HUDEP-2 (cell line): ENCODE measurements at regions not wholly inside any gene's neighbourhood (a gene's known extent, or its start where the extent isn't known, plus 50 kb on each side); places are given as distances from the start of the nearest gene placed in this dataset.
"Not testable (repeated sequence)": the region's sequence is repeated elsewhere in the genome, so short reads cannot be mapped to it uniquely, and the experiment has no call there.

ENCODE experiments used
- DNase-seq, 76 experiments: peaks; one replicate each; lab custom pipeline; 2025; ENCODE audit not compliant: unreplicated experiment in 76 of 76; lab: John Stamatoyannopoulos, UW

DNA sequence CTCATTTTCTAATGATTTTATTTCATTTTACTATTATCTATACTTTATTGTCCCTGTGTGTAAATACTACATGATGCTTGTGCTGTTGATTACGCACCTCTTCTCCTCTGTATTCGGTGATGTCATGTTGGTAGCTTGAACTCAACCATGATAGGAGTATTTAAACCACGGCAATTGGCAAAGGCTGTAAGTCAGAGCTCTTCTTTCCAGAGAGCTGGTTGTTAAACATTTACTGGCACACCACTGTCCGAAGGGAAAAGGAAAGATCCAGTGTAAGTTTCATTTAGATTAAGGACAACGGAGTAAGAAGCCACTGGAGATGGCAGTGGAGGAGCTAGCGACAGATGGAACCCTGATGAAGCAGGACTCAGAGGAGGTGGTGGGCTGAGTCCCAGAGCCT lies 93.4 kb upstream of the KCNE2 start:
- no peak for DNase-seq

DNA sequence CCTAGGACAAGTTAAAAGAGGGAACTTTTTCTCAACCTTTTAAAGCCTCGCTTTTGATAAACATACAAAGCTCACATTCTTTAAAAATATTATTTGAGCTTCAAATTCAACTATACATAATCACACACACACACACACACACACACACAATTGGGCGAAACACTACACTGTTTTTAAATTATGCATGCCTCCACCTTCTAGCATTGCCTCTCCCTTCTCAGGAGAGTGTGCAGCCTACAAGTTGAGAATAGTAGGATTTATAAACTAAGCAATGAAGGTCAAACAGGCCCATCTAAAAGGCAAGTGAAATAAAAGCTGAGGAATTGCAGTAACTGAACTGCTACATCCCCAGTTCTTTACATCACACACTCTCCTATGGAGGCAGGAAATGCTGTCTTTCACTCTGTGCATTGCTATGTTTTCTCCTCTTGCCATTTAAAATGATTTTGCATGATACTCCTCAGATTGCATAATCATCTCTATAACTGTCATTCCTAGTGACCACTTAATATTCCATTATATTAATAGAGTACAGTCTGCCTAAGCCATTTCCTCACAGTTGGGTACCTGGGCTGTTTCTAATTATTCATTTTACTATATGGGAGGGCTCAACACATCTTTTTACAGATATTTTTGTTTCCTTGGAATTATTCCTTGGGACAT lies 92.5 kb upstream of the KCNE2 start:
- no peak for DNase-seq

DNA sequence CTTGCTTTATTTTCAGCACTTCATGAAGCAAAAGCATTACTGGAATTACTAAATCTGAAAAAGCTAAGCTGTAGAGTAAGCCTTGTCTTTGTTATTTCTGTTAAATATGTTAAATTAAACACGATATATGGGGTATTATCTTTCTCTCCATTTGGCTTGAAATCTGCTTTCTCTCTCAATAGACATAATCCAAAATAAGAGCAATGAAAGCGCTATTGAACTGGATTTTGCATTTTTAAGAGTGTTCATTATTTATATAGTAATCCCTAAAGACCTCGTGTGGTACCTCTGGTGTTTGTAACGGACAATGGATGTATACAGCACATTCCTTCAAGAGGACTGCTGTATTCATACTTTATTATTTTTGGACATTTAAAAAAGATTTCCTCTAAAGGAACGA lies 91.5 kb upstream of the KCNE2 start:
- DNase-seq: no peak

DNA sequence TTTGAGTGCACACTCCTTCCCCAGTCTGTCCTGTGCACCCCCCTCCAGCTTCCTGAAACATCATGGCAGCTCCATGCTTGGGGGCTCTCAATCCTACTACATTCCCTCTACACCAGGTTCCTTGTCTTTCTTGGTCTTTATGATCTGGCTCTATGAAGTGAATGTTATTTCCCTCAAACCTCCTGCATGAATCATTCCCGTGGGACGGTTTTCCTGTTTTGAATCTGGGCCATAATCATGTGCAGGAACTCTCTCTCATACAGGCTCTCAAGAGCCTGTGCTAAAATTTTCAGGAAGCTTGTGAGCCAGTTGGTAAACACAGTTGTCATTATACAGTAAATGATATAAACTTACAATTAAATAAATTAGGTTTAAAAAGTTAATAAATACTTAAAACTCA lies 89.8 kb upstream of the KCNE2 start:
- no peak for DNase-seq

DNA sequence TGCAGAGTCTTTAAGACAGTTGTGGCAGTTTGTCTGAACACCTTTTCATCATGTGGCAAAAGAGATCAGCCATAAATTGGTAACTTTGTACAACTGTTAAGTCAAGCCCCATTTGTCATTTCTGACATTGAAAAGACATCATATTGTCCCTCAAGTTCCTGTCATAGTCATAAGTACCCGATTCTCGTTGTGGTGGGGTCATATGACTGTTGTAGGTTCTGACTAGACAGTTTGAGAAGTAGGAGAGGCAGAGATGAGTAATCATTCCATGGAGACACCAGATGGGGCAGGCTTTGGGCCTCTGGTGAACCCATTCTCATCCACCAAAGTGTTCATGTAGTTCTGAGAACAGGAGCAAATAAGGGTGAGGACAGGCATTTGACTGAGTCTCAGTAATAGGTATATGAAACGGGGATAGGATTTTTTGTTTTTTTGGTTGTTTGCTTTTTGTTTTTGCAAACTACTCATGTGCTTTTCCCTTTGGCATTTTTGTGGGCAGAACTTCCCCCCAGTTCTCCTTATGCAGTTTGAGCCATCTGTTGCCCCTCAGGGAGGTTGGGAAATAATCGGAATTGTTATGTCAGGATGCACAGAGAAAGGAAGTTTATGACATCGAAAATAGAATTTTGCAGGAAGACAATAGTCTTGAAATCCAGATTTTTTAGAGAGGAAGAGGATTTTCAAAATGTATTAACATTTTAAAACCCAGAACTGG lies 86.9 kb upstream of the KCNE2 start:
- peak in 2 of 76 experiments; percentile 1 to 9 for DNase-seq

DNA sequence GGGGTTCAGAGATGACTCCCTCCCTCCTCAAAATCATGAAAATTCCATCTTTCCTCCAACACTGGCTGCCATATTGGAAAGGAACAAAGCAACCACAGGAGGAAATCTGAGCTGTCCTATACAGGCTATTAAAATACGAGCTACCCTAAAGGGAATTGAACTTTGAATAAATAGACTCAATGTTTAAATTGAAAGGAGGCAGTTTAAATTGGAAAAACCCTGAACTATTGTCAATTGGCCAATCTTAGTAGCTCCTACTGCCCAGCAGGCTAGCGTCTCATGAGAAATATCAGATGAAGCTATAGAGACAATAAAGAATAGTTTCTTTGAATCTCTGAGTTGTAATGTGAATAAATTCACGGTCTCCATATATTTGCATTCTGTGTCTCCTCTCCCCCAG lies 85.4 kb upstream of the KCNE2 start:
- DNase-seq: no peak

DNA sequence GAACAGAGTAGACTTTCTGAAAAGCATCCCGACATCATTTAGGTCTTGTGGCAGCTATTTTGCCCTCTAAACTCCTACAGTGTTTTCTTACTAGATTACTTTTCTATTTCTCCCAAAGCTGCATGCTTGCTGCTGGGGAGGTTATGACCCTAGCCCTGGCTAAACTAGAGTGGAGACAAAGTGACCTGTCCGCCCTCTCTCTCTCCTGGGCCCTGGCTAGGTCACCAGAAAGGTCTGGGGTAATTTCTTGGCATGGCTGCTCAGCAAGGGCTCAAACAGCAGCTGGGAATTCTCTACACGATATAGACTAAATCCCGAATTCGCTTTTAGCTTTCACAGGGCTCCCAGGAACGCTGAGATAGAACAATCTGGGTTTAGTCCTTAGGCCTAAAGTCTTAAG lies 84.5 kb upstream of the KCNE2 start:
- DNase-seq: no peak

DNA sequence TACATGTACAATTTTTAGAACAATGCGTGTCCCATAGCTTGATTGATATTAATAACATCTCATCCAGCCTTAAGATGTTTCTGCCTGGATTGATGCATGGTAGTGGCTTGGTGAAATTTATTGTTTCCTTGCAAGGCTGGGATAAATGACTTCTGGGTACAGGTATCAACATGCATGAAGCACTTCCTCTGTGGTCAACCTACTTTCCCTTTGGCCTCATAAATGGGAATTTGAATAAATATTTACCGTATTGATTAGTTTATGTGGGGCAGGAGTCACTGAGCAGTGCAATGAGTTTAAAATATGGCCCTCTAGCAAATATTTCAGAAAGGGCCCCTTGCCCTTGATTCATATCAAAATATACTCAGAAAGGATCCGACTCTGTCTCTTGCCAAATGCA lies 83.9 kb upstream of the KCNE2 start:
- no peak for DNase-seq

DNA sequence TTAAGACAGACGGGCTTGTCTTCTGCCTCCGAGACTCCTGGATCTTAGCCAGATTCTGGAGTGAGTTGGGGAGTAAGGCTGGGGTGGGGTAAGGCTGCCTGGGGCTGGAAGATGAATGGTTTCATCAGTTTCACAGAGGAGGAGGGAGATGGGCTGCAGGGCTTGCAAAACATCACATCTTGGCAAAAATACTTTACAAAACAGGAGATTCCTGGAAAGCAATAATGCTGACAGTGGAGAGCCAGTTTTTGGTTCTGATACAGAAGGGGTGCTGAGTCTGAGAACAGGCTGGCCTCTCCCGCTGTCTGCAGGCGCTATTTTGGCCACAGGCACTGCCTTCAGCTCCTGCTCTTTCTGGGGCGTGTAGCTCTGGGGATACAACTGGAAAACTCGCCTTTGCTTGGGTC lies 83.4 kb upstream of the KCNE2 start:
- DNase-seq: peak in 1 of 76 experiments; percentile 7

DNA sequence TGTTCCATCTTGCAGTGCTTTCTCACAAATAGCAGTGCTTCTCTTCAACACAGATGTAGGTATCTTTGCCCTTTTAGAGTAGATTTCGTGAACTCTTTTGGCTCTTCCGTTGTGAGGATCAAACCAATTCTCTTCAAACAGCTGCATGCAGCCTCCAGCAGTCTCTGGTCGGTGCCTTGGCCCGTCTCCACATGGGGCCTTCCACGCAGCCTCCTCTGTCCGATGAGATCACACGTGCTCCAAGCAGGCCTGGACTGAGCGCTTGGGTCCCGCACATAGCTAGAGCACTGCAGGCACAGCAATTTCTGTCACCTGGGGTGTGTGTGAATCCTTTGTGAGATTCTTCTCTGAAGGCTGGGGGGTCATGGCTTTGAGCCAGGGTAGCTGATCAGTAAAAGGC lies 82.8 kb upstream of the KCNE2 start:
- DNase-seq: no peak

DNA sequence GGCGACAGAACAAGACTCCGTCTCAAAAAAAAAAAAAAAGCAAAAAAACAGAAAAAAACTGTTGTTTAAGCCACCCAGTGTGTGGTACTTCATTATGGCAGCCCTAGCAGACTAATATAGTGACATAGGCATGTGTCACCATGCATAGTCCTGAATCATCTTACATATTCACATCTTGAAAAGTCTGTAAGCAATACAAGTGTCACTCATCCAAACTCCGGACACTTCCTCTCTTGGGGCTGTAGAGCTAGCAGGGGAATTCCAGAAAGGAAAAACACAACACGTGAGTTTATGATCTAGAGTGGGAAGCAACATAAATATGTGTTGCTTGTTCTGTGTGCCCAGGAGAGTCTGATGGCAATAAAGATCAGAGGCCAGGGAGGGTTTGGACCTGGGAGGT lies 81.6 kb upstream of the KCNE2 start:
- no peak for DNase-seq

DNA sequence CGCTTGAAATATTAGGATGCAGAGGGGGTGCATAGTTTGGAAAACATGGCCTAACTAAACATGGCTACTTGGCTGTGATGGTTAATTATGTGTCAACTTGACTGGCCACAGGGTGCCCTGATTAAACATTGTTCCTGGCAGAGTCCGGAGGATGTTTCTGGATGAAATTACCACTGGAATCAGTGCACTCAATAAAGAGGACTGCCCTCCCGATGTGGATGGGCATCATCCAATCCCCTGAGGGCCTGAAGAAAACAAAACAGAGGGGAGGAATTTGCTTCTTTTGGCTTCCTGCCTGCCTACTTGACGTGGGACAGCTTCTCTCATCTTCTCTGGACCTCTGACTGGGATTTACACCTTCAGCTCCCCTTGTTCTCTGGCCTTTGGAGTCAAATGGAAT lies 79.1 kb upstream of the KCNE2 start:
- no peak for DNase-seq

DNA sequence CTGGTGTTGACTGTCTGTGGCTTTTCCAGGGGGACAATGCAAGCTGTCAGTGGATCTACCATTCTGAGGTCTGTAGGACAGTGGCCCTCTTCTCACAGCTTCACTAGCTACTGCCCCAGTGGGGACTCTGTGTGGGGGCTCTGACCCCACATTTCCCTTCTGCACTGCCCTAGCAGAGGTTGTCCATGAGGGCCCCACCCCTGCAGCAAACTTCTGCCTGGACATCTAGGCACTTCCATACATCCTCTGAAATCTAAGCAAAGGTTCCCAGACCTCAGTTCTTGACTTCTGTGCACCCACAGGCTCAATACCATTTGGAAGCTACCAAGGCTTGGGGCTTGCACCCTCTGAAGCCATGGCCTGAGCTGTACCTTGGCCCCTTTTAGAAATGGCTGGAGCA lies 75.8 kb upstream of the KCNE2 start:
- not testable (repeated sequence) for DNase-seq

DNA sequence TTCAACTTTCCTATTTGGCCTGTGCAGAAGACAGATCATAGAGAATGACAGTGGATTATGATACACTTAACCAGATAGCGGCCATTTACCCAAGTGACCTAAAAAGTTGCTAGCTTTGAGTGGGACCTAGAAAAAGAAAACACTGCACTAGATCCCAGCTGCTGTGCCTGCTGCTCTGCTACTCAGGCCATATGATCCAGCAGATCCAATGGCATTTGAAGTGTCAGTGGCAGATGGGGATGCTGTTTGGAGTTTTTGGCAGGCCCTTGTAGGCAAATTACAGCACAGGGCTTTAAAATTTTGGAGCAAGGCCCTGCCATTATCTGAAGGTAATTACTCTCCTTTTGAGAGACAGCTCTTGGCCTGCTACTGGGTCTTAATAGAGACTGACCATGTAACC lies 74.0 kb upstream of the KCNE2 start:
- DNase-seq: no peak

DNA sequence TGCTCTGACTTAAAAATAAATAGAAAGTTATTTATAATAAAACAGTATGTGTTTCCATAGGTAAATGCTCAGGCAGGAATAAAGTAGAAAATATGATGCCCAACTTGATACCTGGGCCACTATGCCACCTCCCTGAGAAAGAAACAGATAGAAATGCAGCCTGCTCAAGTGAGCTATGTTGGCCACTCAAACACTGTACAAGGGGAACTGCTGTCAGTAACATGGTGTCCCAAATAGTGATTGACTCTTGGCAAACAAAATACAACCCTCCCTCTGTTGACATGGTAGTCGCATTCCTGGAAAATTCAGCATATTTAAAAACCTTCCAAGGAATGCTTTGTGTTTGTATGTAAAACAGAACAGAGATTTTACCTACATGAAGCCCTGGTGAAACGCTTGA lies 66.9 kb upstream of the KCNE2 start:
- no peak for DNase-seq

DNA sequence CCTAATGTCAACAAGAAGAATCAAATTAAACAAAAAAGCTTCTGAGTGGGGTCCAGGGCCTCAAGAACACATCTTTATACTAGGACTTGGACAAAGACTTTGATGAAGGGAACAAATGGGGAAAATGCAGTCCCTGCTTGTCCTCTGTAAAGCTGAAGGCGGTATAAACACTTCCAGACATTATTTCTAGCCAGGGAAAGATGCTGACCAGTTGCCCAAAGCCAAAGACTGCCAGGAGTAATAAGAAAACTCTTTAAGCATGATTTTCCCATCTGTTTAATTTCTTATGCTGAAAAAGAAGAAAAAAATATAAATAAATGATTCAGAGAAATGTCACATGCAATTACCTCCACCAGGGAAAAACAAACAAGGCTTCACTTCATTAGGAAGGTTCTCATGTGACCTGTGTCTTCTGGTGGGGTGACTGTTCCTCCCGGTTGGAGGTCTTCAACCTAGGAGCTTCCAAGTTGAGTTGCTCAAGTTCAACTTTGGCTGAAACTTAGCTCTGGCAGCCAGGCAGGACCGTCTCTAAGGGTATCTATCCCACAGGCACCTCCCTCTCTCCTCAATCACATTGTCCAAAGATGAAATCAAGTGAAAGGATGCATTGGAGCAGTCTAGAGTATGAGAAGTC lies 65.2 kb upstream of the KCNE2 start:
- no peak for DNase-seq

DNA sequence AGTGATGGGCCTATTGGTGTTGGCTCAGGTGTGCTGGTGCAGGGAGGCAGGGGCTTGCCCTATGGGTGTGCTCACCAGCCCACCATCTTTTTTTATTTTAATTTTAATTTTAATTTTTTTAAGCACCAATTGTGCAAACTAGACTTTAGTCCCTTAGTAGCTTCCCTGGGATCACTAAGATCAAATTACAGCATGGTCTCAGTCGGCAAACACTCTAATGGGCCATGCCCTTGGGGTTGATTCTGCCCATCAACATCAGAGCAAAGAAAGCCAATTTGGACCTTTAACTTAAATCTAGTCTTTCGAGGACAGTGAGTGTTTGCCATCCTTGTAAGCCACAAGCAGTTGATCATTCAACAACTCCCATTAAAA lies 64.7 kb upstream of the KCNE2 start:
- no peak for DNase-seq

DNA sequence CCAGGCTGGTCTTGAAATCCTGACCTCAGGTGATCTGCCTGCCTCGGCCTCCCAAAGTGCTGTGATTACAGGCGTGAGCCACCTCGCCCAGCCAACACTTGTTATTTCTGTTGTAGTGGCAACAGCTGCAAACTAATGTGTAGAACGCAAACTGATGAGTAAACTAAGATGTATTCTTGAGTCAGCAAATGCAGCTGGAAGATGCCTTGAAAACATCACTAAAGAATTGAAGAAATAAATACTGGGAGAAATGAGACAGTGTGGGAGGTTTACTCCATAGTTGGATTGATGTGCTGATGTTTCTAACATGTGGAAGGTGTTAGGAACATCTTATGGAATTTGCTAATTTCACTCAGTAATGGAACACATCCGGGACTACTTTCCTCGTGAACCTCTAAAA lies 61.3 kb upstream of the KCNE2 start:
- DNase-seq: no peak

DNA sequence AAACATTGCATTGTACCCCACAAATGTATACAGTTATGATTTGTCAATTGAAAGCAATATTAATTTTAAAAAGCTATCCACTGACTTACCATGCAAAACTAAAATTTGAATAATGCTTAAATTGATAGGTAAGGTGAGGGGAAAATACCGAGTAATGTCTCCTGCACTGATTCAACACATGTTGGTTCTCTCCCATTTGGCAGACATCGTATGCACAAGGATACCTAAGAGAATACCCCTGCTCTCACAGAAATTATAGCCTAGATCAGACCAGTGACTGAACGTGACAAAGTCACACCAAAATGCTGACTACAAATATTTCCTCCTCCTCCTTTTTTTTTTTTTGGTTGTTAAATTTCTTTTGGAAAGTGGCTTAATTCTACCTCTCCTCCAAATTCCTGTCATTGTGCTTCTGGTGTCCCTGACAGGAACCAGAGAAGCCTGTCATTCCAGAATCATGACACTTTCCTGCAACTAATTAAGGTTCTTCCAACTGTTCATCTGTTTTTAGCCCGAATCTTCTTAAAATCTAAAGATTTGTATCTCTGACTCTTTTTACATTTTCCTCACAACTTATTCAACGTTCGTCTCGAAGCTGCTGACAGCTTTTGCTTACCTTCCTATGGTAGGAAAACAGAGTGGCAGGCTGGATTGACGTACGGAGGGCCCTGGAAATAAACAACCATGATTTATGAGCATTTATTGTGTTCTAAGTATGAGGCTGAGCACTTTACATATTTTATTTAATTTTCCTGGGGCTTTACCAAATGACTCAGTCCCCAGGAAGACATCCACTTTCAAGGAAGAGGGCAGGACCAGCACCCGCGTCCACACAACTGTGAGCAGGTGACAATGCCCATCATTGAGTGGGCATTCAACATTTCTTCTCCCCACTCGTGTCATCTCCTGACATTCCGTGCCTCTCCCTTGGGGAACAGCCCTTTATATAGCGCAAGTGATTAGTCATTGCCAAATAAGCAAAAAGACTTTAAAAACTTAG lies 57.9 kb upstream of the KCNE2 start:
- DNase-seq: no peak

DNA sequence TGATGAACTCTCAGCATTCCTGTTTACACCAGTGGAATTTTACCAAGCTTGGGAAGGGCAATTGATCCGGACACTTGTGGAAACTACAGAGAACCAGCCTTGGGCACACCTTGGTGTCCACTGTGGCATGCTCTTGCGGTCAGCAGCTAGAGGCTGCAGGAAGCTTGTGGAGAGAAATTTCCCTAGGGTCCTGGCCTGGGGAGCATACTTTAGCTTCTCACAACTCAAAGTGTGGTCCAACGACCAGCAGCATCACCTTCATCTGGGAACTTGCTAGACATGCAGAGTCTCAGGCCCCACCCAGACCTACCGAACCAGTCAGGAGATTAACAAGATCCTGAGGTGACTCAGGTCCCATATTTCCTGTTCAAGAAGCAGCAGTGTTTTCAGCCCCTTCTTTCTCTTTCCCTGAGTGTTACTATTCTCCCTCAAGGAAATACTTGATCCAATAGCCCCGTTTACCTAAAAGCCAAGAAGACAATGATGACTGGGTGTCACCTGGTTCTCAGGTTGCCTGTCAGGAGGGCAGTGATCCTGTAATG lies 55.7 kb upstream of the KCNE2 start:
- DNase-seq: no peak
